HG03571 (cell line): ENCODE measurements at regions not wholly inside any gene's neighbourhood (a gene's known extent, or its start where the extent isn't known, plus 50 kb on each side); places are given as distances from the start of the nearest gene placed in this dataset.
"Not testable (repeated sequence)": the region's sequence is repeated elsewhere in the genome, so short reads cannot be mapped to it uniquely, and the experiment has no call there.

Experiments used
- ATAC-seq: cut with Tn5 transposase; IDR thresholded peaks from one replicate; pipeline ENCODE4 v1.9.1; 2021; ENCODE audit not compliant: unreplicated experiment

DNA sequence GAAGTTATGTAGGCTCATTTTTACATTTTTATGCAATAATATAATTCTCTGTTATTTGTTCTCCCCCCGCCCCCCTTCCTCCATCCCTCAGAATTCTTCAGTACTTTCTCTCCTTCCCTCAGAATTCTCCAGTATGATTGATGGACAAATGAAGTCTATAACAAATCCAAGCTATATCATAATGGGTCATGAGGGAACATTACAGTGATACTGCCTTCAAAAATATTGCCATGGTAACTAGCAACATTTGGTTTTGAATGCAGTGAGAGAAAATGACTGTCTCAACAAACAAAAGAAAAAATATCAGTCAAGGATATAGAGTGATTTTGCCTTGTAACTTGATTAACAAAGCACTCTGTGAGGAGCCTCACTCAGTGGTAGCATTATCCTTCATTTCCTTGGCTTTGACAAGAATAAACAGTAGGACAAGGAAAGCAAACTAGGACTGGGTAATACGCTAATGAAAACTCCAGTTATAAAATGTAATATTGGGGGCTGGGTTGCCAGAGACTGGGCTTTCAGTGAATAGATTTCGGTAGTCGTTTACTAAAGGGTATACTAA lies 392.9 kb upstream of the CRIM1 start:
- no peak for ATAC-seq

DNA sequence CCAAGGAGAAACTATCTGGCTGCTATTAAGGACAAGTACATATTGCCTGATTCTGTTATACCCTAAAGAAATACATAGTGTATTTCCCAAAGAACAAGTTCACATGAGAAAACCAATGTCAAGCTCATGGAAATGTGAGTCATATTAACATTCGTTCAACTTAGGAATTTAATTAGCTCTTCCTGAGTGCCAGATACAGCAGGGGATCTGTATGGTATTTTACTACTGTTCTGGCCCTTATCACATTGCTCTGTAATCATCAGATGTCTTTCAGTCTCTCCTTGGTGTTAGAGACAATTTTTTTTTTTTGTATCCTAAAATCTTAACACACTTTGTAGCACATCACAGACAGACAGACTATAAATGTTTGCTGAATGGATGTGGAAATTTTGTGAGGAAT lies 395.0 kb upstream of the CRIM1 start:
- no peak for ATAC-seq

DNA sequence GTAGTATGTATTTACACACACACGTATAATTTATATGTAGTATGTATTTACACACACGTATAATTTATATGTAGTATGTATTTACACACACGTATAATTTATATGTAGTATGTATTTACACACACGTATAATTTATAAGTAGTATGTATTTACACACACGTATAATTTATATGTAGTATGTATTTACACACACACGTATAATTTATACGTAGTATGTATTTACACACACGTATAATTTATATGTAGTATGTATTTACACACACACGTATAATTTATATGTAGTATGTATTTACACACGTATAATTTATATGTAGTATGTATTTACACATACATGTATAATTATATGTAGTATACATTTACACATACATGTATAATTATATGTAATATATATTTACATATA lies 398.5 kb upstream of the CRIM1 start:
- ATAC-seq = not testable (repeated sequence)

DNA sequence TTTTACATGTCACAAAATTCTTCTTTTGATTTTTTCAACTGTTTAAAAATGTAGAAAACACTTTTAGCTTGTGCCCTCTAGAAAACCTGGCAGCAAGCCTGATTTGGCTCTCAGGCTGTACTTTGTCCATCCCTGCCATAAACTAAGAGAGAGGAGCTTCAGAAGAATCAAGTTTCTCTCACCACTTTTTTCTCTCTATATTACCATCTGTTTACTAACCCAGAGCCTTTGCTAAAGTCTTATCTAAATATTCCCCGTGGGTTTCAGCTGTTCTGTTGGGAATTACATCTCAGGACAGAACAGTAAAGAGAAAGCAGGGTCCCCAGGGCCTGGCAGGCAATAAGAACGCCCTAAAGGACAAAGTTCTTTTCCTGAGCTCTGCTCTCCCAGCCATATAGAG lies 409.1 kb upstream of the CRIM1 start:
- ATAC-seq = no peak

DNA sequence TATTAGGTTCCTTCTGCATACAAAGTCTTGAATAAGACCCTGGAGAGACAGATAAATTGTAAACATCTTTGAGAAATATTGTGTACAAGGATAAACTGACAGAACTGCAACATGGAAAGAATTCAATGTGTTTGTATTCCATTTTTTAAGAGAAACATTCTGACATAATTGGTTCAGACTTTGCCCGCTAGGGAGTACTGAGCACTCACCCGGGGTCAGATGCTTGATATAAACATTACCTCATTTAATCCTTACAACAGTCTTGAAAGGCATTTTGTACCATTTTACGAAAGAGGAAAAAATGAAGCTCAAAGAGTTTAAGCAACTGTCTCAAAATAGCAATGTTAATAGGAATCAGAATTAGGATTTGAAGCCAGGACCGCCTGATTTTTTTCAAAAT lies 416.7 kb upstream of the CRIM1 start:
- ATAC-seq = no peak

DNA sequence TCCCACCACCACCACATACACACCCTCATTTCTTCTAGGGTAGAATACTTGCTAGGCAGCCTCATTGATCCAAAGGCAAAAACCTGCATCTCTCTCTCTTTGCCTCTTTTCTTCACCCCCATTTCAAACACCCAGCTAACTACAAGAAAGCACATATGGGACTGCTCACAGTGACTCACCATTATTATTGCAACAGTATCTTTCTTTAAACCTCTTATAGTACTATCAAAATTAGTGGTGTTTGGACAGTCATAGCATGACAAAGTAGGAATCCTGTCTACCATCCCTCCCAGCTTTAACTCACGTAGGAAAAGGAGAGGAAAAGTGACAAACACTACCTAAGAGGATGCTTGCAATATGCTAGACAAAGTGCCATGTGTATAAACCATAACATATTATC lies 422.5 kb upstream of the CRIM1 start:
- no peak for ATAC-seq

DNA sequence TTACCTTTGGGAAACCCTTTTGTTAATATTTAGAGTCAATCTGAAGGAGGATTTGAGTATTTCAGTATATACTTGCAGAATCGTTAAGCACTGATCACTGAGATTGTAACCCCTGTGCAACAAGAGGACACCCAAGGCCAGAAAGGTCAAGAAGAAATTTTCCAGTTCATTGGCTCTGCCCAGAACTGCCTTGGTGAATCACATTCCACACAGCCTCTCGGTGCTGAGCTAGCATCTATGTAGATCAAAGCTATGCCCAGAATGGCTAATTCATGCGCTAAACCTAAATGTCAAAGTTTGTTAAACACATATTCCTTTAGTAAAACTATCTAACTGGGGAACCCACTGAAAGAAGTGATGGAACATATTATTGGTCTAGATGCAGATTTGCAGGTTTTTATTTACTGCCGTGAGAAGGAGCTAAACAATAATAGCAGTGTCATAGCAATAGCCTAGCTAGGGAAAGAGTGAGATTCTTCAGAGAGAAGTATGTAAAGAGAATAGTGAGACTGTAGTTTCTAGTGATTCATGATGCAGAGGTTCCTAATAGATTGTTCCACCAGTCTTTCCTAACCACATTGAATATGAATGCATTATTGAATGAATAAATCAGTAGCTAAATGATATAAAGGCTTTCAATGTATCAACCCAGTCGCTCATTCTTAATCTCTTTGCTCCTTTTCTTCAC lies 423.2 kb upstream of the CRIM1 start:
- no peak for ATAC-seq

DNA sequence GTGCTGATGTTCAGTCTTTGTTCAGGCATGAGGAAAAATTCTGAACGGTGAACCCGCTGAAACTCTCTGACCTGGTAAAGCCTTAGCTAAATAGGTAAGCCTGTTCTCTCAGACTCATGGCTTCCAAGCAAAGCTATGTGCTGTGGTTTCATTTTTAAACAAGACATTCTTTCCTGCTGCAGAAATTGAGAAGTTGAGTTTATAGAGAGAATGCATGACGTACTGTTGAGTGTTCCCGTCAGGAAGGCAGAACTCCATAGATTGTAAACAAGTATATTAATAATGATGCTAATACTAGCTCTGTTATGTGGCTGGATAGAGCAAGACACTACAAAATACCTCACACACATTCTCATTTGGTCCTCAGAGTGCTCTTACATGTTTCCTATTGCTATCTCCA lies 424.0 kb upstream of the CRIM1 start:
- no peak for ATAC-seq

DNA sequence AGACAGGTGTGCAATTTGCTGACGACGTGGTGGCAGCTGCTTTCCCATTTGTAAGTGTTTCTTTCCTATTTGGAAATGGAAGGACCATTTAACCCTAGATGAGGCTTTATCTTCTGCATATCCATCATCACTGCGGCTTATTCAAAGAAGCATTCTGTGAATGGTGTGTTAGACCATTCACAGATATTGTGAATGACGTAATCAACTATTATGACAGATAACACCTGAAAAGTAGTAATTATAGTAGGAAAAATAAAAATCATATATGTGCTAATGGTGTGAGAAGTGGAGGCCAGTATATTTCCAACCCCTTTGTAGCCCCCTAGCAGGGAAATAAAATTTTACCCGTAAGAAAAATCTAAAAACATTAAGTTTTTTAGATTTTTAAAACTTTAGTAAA lies 424.5 kb upstream of the CRIM1 start:
- no peak for ATAC-seq

DNA sequence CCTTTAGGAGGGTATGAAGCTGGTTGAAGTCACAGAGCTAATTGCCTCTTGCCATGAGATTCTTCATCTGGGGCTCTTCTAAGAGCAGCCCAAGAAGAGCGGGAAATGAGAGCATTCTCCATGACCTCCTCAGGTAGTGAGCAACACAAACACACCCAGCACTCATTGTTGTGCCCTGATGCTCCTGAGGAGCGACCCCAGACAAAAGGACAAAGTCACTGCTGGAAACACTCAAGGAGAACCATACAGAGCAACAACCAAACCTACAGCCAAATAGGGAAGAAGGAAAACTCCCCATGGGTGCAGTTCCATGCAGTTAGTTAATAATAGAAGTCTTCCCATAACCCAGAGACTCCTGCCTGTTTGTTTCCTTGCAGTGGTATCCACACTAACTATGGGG lies 426.0 kb upstream of the CRIM1 start:
- no peak for ATAC-seq

DNA sequence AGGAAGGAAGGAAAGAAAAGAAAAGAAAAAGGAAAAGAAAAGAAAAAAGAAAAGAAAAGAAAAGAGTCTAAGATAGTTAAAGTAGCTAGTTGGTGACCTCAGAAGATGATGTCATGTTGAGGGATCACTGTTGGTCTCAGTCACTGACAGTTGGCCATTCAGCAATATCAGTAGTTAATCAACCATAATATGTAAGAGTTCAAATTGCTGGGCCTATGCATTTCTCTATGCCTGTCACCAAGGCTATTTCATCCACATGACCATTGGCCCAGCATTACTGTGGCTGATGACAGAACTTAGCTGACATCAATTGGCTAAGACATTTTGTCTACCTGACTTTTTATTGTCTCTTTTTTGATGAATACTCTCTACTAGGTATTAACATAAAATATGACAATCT lies 435.5 kb upstream of the CRIM1 start:
- ATAC-seq = no peak

DNA sequence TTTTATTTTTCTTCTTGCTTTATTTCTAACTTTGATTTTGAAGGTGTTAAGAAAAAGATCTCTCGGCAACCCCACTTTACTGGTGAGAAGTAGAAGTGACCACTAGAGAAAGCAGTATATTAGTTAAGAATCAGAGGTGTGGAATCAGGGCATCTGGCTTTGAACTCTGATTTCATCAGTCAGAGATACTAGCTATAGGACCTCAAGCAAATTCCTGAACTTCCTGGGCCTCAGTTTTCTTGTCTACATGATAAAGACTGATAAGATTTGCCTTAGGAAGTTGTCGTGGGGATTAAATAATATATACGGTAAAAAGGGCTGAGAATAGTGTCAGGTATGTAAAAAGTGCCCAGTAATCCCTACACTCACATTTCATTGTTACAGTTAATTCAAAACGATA lies 440.3 kb upstream of the CRIM1 start:
- ATAC-seq = no peak

DNA sequence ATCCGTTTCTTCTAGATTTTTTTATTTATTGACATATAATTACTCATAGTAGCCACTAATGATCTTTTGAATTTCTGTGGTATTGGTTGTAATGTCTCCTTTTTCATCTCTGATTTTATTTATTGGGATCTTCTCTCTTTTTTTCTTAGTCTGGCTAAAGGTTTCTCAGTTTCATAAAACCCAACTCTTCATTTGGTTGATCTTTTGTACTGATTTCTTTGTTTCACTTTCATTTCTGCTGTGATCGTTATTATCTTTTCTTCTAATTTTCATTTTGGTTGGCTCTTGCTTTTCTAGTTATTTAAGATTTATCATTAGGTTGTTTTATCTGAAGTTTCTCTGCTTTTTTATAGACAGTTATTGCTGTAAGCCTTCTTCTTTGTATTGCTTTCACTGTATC lies 463.6 kb upstream of the CRIM1 start:
- ATAC-seq = no peak

DNA sequence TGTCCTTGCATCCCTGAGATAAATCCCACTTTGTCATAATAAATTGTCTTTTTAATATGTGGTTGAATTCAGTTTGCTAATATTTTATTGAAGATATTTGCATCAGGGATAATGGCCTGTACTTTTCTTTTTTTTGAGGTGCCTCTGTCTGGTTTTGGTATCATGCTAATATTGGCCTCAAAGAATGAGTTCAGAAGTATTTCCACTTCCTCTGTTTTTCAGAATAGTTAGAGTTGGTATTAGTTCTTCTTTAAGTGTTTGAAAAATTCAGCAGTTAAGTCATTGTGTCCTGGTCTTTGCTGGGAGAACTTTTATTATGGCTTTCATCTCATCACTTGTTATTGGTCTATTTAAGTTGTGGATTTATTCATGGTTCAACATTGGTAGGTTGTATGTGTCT lies 464.1 kb upstream of the CRIM1 start:
- ATAC-seq = no peak

DNA sequence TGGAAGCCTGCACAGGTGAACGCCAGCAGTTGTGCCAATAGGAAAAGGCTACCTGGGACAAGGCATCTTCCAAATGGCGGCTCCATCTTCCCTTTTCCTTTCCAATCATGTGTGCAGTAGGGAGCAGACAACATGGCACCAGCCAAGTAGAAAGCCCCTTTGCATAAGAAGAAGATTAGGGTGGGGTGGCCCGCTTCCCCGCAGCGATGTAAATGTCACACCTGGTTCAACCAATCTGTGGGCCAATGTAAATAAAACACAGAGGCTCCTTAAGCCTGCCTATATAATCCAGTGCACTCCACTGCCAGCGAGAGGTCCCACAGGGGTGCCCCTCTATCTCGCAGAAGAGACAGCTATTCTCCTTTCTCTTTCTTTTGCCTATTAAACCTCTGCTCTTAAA lies 468.4 kb upstream of the CRIM1 start:
- ATAC-seq = no peak

DNA sequence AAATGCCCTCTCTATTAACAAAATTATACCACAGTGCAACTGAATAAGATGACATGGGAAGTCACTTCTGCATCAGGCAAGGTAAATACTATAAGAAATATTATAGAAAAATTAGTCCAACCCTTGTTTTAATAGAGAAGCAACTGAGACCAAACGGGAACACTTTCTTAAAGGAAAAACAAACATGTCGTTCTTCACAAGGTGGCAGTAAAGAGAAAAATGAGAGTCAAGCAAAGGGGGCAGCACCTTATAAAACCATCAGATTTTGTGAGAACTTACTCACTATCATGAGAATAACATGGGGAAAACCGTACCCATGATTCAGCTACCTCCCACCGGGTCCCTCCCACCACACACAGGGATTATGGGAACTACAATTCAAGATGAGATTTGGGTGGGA lies 481.7 kb upstream of the CRIM1 start:
- ATAC-seq = no peak

DNA sequence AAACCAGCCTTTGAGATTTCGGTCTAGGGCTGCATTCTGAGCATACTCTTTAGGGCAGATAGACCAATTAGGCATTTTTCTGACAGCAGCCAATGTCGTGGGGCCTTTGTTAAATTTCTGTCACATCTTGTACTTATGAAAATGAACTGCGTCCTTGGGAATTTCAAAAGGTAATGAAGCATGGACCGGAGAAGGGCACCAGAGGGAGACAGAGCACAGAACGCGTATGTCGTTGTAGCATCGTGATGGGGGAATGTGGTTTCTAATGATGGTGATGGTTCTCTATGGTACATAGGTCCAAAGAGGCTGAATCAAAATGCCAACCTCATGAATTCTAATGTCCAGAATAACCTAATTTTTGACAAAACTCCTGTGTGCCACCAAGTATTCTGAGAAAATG lies 483.9 kb upstream of the CRIM1 start:
- ATAC-seq = no peak

DNA sequence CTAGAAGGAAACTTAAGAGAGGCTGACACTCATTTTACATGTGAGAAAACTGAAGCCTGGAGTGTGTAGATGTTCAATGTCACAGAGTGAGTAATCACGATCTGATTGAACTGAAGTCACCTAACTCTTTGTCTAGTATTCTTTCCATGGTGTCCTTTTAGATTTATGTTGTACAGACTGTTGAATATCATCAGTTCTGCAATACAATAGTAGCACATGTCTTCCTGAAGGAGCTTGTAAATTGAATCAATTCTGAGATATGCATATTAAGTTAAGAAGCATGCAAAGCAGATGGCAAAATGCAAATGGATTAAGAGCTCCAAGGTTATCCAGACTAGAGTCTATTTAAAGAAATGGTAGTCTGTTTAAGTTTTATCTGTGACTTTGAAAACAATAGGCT lies 484.9 kb upstream of the CRIM1 start:
- ATAC-seq = no peak

DNA sequence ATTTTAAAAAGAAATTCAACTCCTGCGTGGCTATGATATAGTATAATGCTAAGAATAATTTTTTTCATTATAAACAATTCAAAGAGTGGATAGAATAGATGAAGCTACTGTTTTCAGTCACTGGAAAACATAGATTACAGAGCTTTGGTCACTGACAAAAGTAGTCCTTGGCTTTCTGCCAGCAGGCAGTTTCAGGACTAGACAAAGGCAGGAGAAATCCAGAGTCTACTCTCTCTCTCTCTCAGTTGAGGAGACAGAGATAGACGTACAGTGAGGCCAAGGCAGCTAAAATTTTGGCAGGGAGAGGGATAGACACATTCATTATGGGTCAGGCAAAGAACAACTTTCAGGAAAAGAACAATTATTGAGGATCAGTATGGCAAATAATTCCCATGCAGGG lies 491.4 kb upstream of the CRIM1 start:
- ATAC-seq = no peak

DNA sequence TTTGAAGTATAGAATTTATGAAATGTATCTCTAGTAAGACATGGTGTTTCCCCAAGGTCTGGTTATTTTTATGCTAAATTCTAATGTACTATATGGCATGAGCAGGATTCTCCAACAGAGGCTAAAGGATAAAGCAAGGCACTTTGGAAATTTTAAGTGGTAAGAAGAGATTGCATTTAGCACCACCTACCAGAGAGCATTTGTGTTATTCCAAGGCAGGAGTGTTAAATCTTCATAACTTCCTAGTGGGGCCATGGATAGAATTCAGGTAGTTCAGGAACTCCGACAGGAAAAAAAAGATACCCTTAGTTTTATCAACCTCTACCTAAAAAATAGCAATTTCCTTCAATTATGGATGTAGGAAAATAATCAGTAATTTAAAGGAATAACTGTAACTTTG lies 497.4 kb upstream of the CRIM1 start:
- ATAC-seq = no peak

DNA sequence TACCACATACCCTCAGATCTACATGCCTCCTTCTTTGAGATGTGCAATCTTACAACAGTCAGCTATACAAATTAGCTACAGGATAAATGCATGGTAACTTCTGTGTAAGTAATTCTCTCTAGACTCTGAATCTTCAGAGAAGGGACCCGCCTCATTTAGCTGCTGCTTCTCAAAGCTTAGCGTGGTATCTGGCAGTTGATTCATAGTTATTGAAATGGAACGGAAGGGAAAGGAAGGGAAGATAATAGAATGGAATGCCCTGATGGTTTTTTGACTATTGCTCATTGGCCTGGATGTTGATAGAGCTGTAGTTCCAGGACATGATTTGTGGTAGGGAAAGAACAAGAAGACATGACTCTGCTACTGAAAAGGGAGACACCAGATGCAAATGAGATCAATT lies 498.1 kb upstream of the CRIM1 start:
- no peak for ATAC-seq

DNA sequence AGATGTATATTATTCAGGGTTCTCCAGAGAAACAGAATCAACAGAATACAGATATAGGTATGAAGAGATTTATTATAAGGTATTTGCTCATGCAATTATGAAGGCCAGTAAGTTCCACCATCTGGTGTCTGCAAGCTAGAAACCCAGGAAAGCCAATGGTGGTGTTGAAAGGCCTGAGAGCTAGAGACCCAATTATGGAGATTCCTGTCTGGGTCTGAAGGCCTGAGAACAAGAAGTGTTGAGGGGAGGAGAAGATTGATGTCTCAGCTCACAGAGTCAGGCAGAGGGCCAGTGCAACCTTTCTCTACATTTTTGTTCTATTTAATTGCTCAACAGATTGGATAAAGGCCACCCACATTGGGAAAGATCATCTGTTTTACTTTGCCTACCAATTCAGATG lies 524.2 kb upstream of the CRIM1 start:
- no peak for ATAC-seq

DNA sequence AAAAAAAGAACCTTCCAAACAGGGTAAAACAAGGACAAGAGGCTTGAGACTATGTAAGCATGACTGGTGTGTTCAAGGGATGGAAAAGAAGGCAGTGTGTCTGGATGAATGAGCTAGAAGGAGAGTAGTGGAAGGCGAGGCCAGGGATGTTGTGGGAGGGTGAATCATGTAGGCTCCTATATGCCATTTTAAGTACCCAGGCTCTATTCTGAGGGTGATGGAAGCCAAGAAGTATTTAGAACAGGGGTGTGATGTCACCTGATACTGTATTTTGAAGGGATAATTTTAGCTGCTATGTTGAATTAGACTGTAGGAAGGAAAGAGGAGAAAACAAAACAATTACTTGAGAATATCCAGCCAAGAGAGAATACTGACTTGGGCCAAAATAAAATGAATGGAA lies 524.7 kb upstream of the CRIM1 start:
- ATAC-seq = no peak
